SW480 (cell line): ENCODE measurements at regions not wholly inside any gene's neighbourhood (a gene's known extent, or its start where the extent isn't known, plus 50 kb on each side); places are given as distances from the start of the nearest gene placed in this dataset.
"Not testable (repeated sequence)": the region's sequence is repeated elsewhere in the genome, so short reads cannot be mapped to it uniquely, and the experiment has no call there.

Source experiments
- DNase-seq: peaks from one replicate; pipeline ENCODE4 v3.0.0-alpha.2; 2016; ENCODE audit warnings: low spot score

DNA sequence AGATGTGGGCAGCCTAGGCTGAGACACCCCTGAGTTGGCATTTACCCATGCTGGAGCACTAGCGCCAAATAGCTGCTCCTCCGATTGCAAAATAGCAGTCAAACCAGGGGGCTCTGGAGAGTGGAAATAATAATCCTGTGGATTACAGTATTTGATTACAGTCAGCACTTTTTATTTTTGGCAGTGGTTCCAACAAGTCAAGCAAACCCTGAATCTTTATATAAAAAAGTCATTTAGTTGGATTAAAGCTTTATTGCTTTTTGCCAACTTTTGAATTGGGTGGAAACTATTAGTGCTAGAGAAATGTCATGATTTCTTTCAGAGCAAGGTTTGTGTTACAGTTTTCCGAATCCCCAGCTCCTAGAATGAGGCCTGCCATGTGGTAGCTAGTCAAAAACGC, 99.3 kb upstream of the FAM20A start:
- DNase-seq = no peak

- no peak for DNase-seq
Observed at GRCh38 chr17:68699936-68700335, 98.8 kb upstream of the FAM20A start.

DNA sequence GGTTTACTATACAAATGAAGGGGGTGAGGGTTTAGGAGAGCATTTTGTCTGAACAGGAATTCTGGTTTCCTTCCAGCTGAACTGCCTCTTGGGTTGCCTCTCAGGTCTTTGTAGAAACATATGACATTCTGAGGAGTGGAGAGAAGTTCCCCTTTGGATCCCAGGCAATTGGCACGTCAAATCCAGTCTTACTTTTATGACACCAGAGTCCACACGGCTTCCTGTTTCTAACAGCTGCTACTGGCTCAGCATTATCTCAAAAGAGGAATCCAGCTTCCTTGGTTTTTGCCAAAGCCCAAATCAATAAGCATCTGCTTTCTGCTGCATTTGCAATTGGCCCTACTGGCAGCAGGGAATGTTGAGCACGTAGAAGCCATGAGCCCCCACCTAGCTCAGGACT, 97.6 kb upstream of the FAM20A start:
- no peak for DNase-seq

GRCh38 chr17:68697850-68698361, 96.7 kb upstream of the FAM20A start:
- peak; percentile 65 for DNase-seq

GRCh38 chr17:68695659-68696058, 94.5 kb upstream of the FAM20A start:
- no peak for DNase-seq

- peak; percentile 94 for DNase-seq
Observed at GRCh38 chr17:68694791-68695485, 93.8 kb upstream of the FAM20A start.

- DNase-seq = no peak
Observed at GRCh38 chr17:68693896-68694295, 92.7 kb upstream of the FAM20A start.

DNA sequence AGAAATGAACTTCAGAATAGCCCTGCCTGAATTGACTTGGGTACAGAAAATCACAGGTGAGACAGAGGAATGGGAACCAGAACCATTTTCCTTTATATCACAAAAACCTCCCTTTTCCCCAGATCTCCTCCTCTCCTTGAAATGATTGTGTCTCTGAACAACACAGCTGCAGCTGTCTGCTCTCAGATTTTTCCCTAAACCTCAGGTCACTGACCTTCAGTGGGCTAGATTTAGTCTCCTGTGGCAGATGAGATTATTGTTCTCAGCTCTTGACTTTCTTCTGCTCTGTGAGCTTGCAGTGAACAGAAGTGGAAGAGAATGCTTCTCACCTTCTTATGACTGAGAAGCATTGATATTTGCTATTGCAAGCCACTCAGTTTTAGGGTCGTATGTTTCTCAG, 92.3 kb upstream of the FAM20A start:
- no peak for DNase-seq

DNA sequence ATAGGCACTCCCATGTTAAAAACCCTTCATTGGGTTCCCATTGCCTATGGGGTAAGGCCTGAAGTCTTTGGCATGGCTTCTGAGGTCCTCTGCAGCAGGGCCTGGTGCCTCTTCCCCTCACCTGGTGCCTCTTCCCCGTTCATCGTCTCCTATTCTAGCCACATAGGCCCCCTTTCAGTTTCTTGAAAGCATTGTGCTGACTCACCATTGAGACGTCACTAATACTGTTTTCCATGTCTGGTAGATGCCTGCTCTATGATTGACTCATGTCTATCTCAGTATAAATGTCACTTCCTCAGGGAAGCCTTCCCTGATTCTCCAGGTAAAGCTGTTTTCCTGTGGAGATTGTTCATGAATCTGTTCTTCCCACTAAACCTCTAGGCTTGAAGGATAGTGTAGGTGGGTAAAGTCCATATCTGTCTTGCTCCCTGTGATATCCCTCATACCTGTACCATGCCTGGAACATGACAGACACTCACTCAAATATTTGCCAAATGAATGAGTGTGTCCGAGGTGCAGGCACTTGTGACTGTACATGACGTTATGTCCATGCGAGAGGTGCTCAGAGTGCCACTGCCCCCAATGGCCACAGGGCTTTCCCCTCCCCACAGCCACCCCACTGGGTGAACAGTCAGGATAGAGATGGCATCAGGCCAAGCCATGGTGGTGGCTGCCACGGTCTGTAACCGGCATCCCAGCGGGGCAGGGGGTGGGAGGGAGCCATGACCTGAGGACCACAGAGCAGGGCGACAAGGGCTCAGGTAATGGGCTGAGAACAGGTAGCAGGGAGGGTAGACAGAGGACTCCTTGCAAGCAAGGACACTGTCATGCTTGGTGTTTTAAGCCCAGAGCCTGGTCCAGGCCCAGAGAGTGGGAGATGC, 85.2 kb upstream of the FAM20A start:
- DNase-seq = no peak

DNA sequence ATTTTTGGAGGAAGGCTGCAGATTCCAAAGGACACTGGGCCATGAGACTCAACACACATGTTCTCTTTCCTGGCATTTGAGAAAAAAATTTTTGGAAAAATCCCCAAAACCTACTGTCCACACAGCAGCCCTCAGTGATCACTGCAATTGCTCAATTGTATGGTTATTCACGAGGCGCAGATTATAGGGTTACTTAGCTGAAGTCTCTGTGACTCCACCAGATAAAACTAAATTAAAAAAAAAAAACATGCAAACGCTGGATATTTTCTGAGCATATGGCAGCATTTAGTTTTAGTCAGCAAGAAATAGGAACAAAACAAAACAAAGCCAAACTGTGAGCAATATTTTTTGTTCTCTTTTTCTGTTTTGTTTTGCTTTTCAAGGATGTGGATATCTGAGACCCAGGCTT, 83.8 kb upstream of the FAM20A start:
- no peak for DNase-seq

DNA sequence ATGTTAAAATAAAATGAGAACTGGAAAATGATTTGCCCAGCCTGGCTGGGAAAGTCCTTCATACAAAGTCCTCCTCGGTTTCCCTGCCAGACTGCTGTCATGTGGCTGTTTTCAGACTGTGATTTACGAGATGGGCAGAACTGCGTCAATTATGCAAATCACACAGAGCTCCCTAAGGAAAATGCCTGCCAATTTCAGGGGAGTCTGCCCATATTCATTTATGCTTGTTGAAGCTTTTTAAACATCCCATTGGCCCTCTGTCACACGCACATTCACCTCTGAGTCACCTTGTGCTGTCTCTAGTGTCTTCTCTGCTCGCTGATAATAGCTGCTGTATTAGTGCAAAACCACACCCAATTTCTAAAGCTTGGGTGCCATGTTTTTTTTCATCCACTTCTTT, 81.7 kb upstream of the FAM20A start:
- DNase-seq = no peak

- DNase-seq = no peak
Observed at GRCh38 chr17:68679882-68680281, 78.7 kb upstream of the FAM20A start.

GRCh38 chr17:68676856-68677255, 75.7 kb upstream of the FAM20A start:
- no peak for DNase-seq

GRCh38 chr17:68675723-68676122, 74.6 kb upstream of the FAM20A start:
- no peak for DNase-seq

DNA sequence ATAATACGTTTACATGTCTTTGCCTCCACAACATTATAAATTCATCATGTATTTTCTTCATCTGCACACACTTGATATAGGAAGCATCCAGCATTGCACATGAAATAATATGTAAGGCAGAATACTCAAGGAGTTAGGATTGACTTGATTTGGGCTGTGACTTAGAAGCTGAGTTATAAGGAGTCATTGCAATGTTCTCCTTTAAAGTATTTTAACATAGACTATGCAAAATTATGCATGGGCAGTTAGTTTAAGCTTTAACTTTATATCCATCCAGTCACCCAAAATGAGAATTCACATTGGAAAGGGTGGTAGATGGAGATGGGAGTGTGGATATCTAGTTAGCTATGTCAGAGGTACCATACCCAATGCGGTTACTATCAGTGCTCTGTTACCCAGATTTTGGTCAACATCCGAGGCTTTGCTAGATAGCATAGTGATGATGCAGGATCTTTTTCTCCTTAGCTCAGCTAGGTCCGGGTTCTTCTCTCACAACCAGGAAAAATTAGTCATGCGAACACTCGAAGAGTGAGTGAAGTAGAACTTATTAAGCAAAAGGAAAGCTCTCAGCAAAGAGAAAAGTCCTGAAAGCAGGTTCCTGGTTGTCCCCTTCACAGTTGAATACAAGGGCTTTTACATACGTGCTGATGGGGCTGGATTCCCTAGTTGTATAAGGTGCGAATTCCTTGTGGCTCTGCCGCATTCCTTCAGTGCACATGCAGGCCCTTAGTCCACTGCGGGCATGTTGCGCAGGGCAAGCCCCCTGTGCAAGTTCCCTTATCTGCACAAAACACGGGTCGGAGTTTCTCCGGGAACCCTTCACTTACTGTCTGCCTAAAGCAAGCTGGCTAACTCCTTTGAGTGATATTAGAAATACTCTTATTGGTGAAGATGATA, 73.1 kb upstream of the FAM20A start:
- DNase-seq = no peak

DNA sequence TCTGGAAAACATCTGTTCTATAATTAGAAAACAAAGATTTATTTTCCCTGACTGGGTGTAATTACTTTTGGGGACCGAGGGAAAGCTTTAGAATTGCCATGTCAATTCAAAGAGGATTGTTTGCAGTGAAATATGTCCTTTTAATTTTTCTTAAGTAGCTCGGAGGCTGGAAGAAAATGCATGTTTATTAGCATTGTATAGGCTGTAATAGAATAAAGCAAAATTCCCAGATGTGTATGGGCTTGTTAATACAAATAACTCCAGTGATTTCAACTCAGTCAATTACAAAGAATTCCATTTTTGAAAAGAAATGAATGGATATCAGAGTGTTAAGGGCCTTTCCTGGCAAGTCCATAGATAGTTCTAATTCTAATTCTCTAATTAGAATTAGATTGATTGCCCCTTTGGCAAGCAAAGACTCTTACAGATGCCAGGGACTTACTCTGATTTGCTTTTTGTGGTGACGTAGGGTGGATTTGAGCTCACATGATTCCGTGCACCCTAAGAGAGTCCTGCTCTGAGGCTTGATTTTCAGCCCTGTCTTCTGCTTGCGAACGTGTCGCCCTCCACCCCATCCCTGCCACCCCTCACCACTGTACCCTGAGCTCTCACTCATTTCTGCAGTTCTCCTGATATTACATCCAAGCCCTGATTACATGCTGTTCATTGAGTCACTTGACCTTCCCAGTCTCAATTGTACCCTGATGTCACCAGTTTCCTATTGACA, 70.0 kb upstream of the FAM20A start:
- DNase-seq = no peak

DNA sequence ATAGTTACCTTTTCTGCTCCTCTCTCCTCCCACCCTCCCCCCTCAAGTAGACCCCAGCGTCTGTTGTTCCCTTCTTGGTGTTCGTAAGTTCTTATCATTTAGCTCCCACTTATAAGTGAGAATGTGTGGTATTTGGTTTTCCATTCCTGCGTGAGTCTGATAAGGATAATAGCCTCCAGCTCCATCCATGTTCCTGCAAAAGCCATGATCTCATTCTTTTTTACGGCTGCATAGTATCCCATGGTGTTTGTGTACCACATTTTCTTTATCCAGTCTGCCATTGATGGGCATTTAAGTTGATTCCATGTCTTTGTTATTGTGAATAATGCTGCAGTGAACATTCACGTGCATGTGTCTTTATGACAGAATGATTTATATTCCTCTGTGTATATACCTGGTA, 65.3 kb upstream of the FAM20A start:
- DNase-seq = not testable (repeated sequence)

DNA sequence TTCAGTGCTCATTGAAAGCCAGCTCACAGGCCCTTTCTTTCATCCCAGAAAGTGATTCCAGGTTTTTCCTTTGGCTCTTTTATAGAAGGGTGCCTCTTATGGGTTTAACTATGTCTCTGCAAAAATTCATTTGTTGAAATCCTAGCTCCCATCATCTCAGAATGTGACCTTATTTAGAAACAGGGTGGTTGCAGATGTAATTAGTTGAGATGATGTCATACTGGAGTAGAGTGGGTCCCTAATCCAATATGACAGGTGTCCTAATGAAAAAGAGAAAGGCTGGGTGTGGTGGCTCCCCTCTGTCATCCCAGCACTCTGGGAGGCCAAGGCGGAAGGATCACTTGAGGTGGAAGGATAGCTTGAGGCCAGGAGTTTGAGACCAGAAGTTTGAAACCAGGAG, 64.2 kb upstream of the FAM20A start:
- DNase-seq = no peak

DNA sequence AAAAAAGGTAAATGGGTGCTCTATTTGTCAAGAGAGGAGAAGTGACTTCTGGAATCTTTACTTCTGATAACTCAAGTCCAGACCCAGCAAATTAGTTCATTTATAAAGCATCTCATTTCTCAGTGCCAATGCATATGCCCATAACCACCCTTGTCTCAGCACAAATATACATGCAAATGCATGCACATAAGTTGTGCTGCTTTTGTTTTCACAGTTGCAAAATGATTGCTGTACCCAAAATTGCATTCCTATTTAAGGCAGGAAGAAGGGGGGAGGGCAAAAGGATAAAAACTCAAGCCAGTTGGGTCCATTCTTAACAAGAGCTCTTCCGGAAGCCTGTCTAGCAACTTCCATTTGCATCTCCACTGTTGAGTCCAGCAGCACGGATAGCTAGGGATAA, 61.3 kb upstream of the FAM20A start:
- DNase-seq = no peak

DNA sequence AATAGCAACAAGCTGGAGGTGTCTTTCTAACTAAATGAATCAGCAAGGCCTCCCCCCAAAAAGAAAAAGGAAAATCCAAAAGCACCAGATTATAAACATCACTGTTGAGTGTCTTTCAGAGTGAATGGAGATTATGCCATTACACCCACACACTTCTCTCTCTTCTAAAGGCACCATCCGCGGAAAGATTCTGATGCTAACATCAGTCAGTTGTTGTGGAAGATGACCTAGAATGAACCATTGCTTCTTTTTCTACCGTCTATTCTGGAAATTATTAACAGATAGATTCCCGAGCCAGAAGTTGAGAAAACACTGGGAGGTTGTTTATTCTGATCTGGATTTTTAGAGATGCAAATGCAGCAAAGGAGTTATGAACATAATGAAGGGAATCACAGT, 60.9 kb upstream of the FAM20A start:
- no peak for DNase-seq

DNA sequence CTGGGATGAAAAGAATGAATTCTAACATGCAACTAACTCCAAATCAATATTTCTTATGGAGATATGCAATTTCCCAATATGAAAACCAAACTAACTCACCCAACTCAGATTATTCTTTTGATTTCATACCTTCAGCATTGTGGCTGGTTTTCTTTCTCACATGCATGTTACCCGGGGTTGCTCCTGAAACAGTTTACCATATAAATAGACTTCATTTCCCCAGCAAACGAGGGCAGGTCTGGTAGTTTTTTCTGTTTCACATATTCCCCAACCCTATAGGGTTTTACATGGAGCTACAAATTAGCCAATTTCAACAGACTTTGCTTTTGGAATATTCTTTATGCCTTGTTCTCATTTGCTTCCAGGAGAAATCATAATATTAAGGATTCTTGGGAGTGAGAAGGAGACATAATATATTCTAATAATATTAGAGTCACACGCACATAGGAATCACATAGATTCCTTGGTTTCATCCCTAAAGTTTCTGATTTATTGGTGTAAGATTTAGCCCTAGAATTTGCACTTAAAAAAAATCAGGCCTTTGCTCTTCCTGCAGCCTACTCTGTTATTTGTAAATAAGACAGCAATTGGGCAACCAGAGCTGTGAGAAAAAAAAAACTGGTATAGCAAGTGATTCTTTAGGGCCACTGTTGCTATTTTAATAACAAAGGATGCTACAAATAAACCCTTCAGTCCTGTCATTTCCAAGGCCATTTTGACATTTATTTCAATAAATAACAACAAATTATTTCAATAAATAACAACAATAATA, 60.3 kb upstream of the FAM20A start:
- DNase-seq = no peak
